GM12864 (cell line): ENCODE measurements at regions not wholly inside any gene's neighbourhood (a gene's known extent, or its start where the extent isn't known, plus 50 kb on each side); places are given as distances from the start of the nearest gene placed in this dataset.

Experiments
- DNase-seq: peaks from one replicate; pipeline ENCODE4 v3.0.0-alpha.2; 2011; ENCODE audit warnings: low read depth
- H3K4me3 ChIP-seq: 2 replicates; pipeline ENCODE4 v1.5.1; 2011; ENCODE audit warnings: mild to moderate bottlenecking, low read depth, low read length, control low read depth
- CTCF ChIP-seq: IDR thresholded peaks from 2 replicates; pipeline ENCODE4 v1.5.1; 2011; ENCODE audit warnings: low read depth, mild to moderate bottlenecking, moderate library complexity, low read length, control low read depth, inconsistent platforms; ENCODE audit errors: missing control alignments

DNA sequence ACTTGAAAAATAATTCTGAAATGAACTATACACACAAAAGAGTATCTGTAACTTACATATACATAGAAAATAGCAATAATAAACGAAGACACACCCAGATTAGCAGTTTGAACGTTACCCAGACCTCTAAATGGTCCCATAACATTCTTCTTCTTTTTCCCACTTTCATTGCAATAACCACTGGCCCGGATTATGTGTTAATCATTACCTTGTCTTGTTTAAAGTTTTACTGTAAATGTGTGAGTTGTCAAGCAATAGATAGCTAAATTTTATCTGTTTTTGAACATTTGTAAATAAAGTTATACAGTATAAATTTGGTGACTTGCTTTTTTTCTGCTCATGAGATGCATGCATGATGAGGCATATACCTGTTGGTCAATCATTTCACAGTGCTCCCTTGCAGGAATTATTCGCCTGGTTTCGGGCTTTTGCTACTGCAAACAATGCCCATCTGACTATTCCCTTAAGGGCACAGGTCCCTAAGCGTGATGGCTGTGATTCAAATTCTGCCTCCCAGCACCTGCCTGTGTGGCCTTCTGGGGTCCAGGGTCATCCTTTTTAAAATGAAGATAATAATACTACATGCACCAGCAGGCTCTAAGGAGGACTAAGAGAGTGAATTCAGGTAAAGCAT lies 66.1 kb downstream of the GADD45G start:
- H3K4me3 ChIP-seq: no peak overlapping the region
- DNase-seq: no peak
- TF ChIP-seq CTCF: no peak

DNA sequence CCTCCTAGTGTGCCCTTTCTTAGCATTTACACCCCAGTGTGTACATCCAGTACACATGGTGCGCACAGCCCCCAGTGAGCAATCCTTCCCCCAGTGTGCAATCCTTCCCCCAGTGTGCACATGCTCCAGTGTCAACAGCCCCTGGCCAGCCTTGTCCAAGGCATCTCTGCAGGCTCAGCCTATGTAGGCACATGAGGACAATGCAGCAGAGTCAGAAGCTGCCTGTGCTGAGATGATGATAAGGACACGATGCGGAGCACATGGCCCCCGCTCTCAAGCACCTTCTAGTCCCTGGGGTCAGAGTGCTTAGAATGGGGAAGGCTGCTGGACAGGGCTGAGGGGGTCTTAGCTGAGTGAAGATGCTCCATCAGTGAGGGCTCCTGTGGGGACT lies 69.8 kb downstream of the GADD45G start:
- no peak overlapping the region for H3K4me3 ChIP-seq
- no peak for TF ChIP-seq CTCF
- DNase-seq: no peak

DNA sequence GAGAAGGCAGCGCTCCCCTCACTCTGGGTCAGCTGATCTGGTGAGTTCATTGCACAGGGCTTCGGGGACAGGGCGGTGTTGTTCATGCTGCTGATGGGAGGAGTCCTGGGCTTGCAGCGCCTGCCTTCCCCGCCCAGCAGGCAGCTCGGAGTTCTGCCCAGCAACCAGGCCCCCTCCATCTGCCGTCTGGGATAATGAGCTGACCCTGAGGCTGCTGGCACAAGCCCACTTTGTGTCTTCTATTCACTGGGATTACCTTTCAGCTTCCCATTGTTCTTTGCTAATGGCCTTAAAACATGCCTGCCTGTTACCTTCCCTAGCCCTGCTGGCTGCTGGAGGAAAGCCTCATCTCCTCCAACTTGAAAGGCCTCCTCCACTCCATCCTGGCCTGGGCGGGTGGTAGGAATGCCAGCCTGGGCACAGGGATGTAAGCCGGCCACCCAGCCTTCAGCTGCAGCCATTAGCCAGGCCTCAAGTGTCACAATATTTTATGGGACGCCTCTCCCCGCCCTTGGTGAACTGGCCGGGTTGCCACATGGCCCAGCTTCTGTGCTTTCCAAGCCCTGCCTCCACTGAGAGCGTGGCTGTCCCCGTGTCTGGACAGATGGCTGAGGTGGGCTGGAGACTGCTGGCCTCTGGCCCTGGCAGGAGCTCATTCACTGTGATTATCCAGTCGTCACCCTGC lies 70.4 kb downstream of the GADD45G start:
- TF ChIP-seq CTCF: no peak
- no peak overlapping the region for H3K4me3 ChIP-seq
- no peak for DNase-seq

GRCh38 chr9:89676281-89676680 lies 71.5 kb downstream of the GADD45G start:
- DNase-seq: no peak
- H3K4me3 ChIP-seq: no peak overlapping the region
- TF ChIP-seq CTCF: no peak

- no peak for TF ChIP-seq CTCF
- no peak for DNase-seq
These were observed 73.0 kb downstream of the GADD45G start for GRCh38 chr9:89677702-89678395.

DNA sequence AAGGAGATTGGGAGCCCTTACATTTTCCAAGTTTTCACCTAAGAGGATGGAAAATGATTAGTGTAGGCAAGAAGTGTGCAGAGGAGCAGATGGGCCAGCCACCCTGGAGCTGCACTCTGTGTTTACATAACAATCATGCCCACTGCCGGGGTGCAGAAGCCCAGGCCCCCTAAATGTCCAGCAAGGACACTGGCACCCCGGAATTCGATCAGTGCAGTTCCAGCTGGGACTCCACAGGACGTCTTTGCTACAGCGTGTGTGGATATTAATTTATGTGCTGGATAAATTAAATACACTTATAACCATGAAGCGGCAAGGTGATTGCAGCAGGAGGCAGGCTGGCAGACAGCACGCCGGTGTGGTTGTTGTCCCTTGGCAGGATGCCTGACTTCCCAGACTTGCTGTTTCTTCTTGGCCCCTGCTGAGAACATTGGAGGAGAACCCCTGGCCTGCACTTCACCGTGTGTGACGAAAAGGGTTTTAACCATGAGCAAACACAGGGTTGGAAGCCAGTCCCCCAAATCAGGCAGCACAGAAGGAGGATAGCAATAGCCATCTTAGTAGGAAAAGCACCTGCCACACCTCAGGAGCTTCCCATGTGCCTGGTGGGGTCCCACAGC lies 73.7 kb downstream of the GADD45G start:
- DNase-seq: no peak
- H3K4me3 ChIP-seq: no peak overlapping the region
- no peak for TF ChIP-seq CTCF

More at GRCh38 chr9:89677702-89678395, 73.0 kb downstream of the GADD45G start:
- H3K4me3 ChIP-seq: no peak overlapping the region
